ENCODE measurements at regions not wholly inside any gene's neighbourhood (a gene's known extent, or its start where the extent isn't known, plus 50 kb on each side); places are given as distances from the start of the nearest gene placed in this dataset.

- Mint-ChIP-seq H3K4me1 (ENCODE audit: insufficient read depth, unreplicated experiment) (no peaks in the 10 kb centered on the region), H3K27me3 (ENCODE audit: insufficient read depth, unreplicated experiment) (no peaks in the 10 kb centered on the region), H3K4me3 (ENCODE audit: unreplicated experiment) (no peak overlapping the region), H3K27ac (ENCODE audit: low read depth, unreplicated experiment) (no peak overlapping the region), H3K9me3 (ENCODE audit: unreplicated experiment) (no peaks in the 10 kb centered on the region), H3K36me3 (ENCODE audit: insufficient read depth, unreplicated experiment) (no peaks in the 10 kb centered on the region)
- no peak for DNase-seq (ENCODE audit: unreplicated experiment)
- no peak for TF ChIP-seq CTCF (IDR thresholded peaks at IDR 0.05; ENCODE audit: unreplicated experiment)
- POLR2A ChIA-PET = no interaction called here
- intact Hi-C loops (cut with micrococcal nuclease) = no loop called here
- no TSS peak for BruUV-seq (replicated peaks)
- CTCF ChIA-PET = no interaction called here
Measured at GRCh38 chr16:54477714-54478113, 191.1 kb upstream of the IRX3 start.

- no peaks in the 10 kb centered on the region for H3K36me3 Mint-ChIP-seq (ENCODE audit: insufficient read depth, unreplicated experiment)
- no peak for TF ChIP-seq CTCF (IDR thresholded peaks at IDR 0.05; ENCODE audit: unreplicated experiment)
- H3K9me3 Mint-ChIP-seq (ENCODE audit: unreplicated experiment) = no peaks in the 10 kb centered on the region
- BruUV-seq (replicated peaks) = no TSS peak
- intact Hi-C loops (cut with micrococcal nuclease) = no loop called here
- H3K27me3 Mint-ChIP-seq (ENCODE audit: insufficient read depth, unreplicated experiment) = no peaks in the 10 kb centered on the region
- ChIA-PET CTCF (interaction anchor here (0.7 to 1.0 kb wide), 4 partner anchors 9 to 61 kb away, joined by 3 to 7 read pairs (median 4); no protein-coding TSS in a partner anchor), POLR2A (interaction anchor here (0.8 to 1.0 kb wide), 4 partner anchors 15 to 173 kb away, joined by 3 to 5 read pairs (median 4); no protein-coding TSS in a partner anchor)
- DNase-seq (ENCODE audit: unreplicated experiment) = no peak
- no peak overlapping the region for H3K27ac Mint-ChIP-seq (ENCODE audit: low read depth, unreplicated experiment)
- H3K4me1 Mint-ChIP-seq (ENCODE audit: insufficient read depth, unreplicated experiment) = no peaks in the 10 kb centered on the region
- H3K4me3 Mint-ChIP-seq (ENCODE audit: unreplicated experiment) = no peak overlapping the region
Measured at GRCh38 chr16:54475019-54475601, 188.5 kb upstream of the IRX3 start.

GRCh38 chr16:54473226-54473993 is 186.8 kb upstream of the IRX3 start:
- intact Hi-C loops (cut with micrococcal nuclease) = no loop called here
- DNase-seq (ENCODE audit: unreplicated experiment) = no peak
- no TSS peak for BruUV-seq (replicated peaks)
- no peaks in the 10 kb centered on the region for H3K36me3 Mint-ChIP-seq (ENCODE audit: insufficient read depth, unreplicated experiment)
- H3K4me3 Mint-ChIP-seq (ENCODE audit: unreplicated experiment) = no peak overlapping the region
- no peak overlapping the region for H3K27ac Mint-ChIP-seq (ENCODE audit: low read depth, unreplicated experiment)
- TF ChIP-seq CTCF (IDR thresholded peaks at IDR 0.05; ENCODE audit: unreplicated experiment) = no peak
- CTCF ChIA-PET = no interaction called here
- POLR2A ChIA-PET = no interaction called here
- H3K9me3 Mint-ChIP-seq (ENCODE audit: unreplicated experiment) = no peaks in the 10 kb centered on the region
- no peaks in the 10 kb centered on the region for H3K4me1 Mint-ChIP-seq (ENCODE audit: insufficient read depth, unreplicated experiment)
- no peaks in the 10 kb centered on the region for H3K27me3 Mint-ChIP-seq (ENCODE audit: insufficient read depth, unreplicated experiment)

- Mint-ChIP-seq H3K4me1 (ENCODE audit: insufficient read depth, unreplicated experiment) (peaks cover under 1% of the 10 kb centered on the region), H3K36me3 (ENCODE audit: insufficient read depth, unreplicated experiment) (no peaks in the 10 kb centered on the region), H3K4me3 (ENCODE audit: unreplicated experiment) (no peak overlapping the region), H3K27ac (ENCODE audit: low read depth, unreplicated experiment) (no peak overlapping the region), H3K27me3 (ENCODE audit: insufficient read depth, unreplicated experiment) (no peaks in the 10 kb centered on the region), H3K9me3 (ENCODE audit: unreplicated experiment) (peaks cover 21% of the 10 kb centered on the region)
- intact Hi-C loops (cut with micrococcal nuclease) = no loop called here
- POLR2A ChIA-PET = no interaction called here
- no peak for DNase-seq (ENCODE audit: unreplicated experiment)
- no peak for TF ChIP-seq CTCF (IDR thresholded peaks at IDR 0.05; ENCODE audit: unreplicated experiment)
- BruUV-seq (replicated peaks) = no TSS peak
- CTCF ChIA-PET = interaction anchor here (0.6 kb wide), 1 partner anchor 24 kb away, joined by 3 read pairs; no protein-coding TSS in a partner anchor
Measured at GRCh38 chr16:54467398-54467797, 180.8 kb upstream of the IRX3 start.
